HFFc6 (cell line): ENCODE measurements at regions not wholly inside any gene's neighbourhood (a gene's known extent, or its start where the extent isn't known, plus 50 kb on each side); places are given as distances from the start of the nearest gene placed in this dataset.

Source experiments
- DNase-seq: peaks from one replicate; pipeline ENCODE4 v3.0.0-alpha.2; 2018
- H3K27ac Mint-ChIP-seq: 2 replicates; pipeline ENCODE4 v1.8.0; 2020; ENCODE audit warnings: mild to moderate bottlenecking, mixed read lengths
- H3K27me3 Mint-ChIP-seq: 2 replicates; pipeline ENCODE4 v1.8.0; 2021; ENCODE audit warnings: mild to moderate bottlenecking, moderate library complexity, mixed read lengths; ENCODE audit not compliant: insufficient read depth
- H3K36me3 Mint-ChIP-seq: 2 replicates; pipeline ENCODE4 v1.8.0; 2021; ENCODE audit warnings: low read depth, mixed read lengths
- H3K4me1 Mint-ChIP-seq: 2 replicates; pipeline ENCODE4 v1.8.0; 2020; ENCODE audit warnings: low read depth, mixed read lengths
- H3K4me3 Mint-ChIP-seq: 2 replicates; pipeline ENCODE4 v1.8.0; 2020; ENCODE audit warnings: mild to moderate bottlenecking, moderate library complexity, mixed read lengths
- H3K9me3 Mint-ChIP-seq: 2 replicates; pipeline ENCODE4 v1.8.0; 2020; ENCODE audit warnings: mild to moderate bottlenecking, mixed read lengths
- TF ChIP-seq, protein P1 (sequence below): fragments of 200-600 bp; sonication (generic); IDR thresholded peaks from 2 replicates; pipeline ENCODE4 v1.5.0; 2021; ENCODE audit warnings: antibody characterized with exemption, mild to moderate bottlenecking

GRCh38 chr7:124412531-124412930 is 353.1 kb downstream of the GPR37 start:
- DNase-seq: no peak
- Mint-ChIP-seq H3K27ac (no peak overlapping the region), H3K27me3 (no peaks in the 10 kb centered on the region), H3K9me3 (peaks cover 24% of the 10 kb centered on the region; the same call in 1 of the 2 replicates), H3K36me3 (no peaks in the 10 kb centered on the region), H3K4me3 (no peak overlapping the region), H3K4me1 (no peaks in the 10 kb centered on the region)
- TF ChIP-seq, protein P1, sequence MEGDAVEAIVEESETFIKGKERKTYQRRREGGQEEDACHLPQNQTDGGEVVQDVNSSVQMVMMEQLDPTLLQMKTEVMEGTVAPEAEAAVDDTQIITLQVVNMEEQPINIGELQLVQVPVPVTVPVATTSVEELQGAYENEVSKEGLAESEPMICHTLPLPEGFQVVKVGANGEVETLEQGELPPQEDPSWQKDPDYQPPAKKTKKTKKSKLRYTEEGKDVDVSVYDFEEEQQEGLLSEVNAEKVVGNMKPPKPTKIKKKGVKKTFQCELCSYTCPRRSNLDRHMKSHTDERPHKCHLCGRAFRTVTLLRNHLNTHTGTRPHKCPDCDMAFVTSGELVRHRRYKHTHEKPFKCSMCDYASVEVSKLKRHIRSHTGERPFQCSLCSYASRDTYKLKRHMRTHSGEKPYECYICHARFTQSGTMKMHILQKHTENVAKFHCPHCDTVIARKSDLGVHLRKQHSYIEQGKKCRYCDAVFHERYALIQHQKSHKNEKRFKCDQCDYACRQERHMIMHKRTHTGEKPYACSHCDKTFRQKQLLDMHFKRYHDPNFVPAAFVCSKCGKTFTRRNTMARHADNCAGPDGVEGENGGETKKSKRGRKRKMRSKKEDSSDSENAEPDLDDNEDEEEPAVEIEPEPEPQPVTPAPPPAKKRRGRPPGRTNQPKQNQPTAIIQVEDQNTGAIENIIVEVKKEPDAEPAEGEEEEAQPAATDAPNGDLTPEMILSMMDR: no peak

DNA sequence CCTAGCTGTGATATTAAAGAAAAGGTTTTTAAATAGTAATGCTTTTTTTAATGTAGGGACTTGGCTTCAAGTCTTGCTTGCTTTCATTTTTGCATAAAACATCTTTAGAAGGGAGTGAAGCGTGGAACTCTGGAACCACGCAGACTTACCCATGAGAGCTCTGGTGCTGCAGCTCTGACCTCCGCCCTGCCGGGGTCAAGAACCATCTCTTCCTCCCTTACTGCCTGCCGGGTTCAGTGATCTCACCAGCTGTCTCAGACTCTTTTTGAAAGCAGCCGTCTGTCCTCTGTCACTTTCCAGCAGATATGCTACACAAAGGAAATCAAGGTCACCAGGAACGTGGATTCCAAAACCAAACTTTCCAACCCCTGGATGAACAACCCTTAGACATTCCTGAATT is 353.8 kb downstream of the GPR37 start:
- Mint-ChIP-seq H3K36me3 (no peaks in the 10 kb centered on the region), H3K27ac (no peak overlapping the region), H3K4me3 (no peak overlapping the region), H3K9me3 (peaks cover 31% of the 10 kb centered on the region), H3K27me3 (no peaks in the 10 kb centered on the region), H3K4me1 (no peaks in the 10 kb centered on the region)
- no peak for DNase-seq
- TF ChIP-seq, protein P1: no peak

DNA sequence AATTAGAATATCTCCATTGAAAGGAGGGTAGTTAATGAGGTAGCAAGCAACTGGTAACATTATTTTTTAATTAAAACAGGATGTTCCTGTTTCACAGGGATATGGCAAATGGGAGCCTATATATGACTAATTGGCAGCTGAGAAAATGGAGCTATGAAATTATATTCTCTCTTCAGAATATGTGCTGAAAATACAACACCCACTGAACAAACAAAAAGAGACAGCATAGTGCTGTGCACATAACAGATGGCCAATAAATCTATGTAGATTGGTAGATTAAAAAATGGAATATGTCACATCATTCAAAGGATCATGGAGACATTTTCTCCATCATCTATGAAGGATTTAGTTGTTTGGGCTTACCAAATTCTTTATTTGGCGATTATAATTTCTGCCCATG is 362.0 kb downstream of the GPR37 start:
- H3K36me3 Mint-ChIP-seq: no peaks in the 10 kb centered on the region; the same call in 1 of the 2 replicates
- no peak overlapping the region for H3K4me3 Mint-ChIP-seq
- DNase-seq: no peak
- H3K4me1 Mint-ChIP-seq: no peaks in the 10 kb centered on the region
- peaks cover 48% of the 10 kb centered on the region for H3K9me3 Mint-ChIP-seq
- H3K27ac Mint-ChIP-seq: no peak overlapping the region
- H3K27me3 Mint-ChIP-seq: no peaks in the 10 kb centered on the region
- TF ChIP-seq, protein P1: no peak

- no peak overlapping the region for H3K27ac Mint-ChIP-seq
- no peak for DNase-seq
- no peaks in the 10 kb centered on the region; the same call in 1 of the 2 replicates for H3K36me3 Mint-ChIP-seq
- H3K4me3 Mint-ChIP-seq: no peak overlapping the region
- peaks cover 45% of the 10 kb centered on the region for H3K9me3 Mint-ChIP-seq
- TF ChIP-seq, protein P1: no peak
- no peaks in the 10 kb centered on the region for H3K27me3 Mint-ChIP-seq
- H3K4me1 Mint-ChIP-seq: no peaks in the 10 kb centered on the region
These were observed 362.5 kb downstream of the GPR37 start for GRCh38 chr7:124403112-124403511.

GRCh38 chr7:124399941-124400340 is 365.7 kb downstream of the GPR37 start:
- Mint-ChIP-seq H3K9me3 (peaks cover 41% of the 10 kb centered on the region), H3K27me3 (no peaks in the 10 kb centered on the region), H3K36me3 (no peaks in the 10 kb centered on the region; the same call in 1 of the 2 replicates), H3K27ac (no peak overlapping the region), H3K4me3 (no peak overlapping the region), H3K4me1 (no peaks in the 10 kb centered on the region)
- no peak for DNase-seq
- TF ChIP-seq, protein P1: no peak
